ENCODE measurements at regions not wholly inside any gene's neighbourhood (a gene's known extent, or its start where the extent isn't known, plus 50 kb on each side); places are given as distances from the start of the nearest gene placed in this dataset.
"Not testable (repeated sequence)": the region's sequence is repeated elsewhere in the genome, so short reads cannot be mapped to it uniquely, and the experiment has no call there.

- no peak for DNase-seq
- Histone ChIP-seq H3K4me3 (replicated peaks in 1 of 3) (no peak overlapping the region), H3K27ac (peak overlapping the region in 1 of 3 donors; percentile 97), H3K36me3 (no peaks in the 10 kb centered on the region), H3K9me3 (no peaks in the 10 kb centered on the region), H3K27me3 (no peaks in the 10 kb centered on the region), H3K4me1 (peaks cover 19 to 24% of the 10 kb centered on the region in 2 donors)
- TF ChIP-seq, protein P1, sequence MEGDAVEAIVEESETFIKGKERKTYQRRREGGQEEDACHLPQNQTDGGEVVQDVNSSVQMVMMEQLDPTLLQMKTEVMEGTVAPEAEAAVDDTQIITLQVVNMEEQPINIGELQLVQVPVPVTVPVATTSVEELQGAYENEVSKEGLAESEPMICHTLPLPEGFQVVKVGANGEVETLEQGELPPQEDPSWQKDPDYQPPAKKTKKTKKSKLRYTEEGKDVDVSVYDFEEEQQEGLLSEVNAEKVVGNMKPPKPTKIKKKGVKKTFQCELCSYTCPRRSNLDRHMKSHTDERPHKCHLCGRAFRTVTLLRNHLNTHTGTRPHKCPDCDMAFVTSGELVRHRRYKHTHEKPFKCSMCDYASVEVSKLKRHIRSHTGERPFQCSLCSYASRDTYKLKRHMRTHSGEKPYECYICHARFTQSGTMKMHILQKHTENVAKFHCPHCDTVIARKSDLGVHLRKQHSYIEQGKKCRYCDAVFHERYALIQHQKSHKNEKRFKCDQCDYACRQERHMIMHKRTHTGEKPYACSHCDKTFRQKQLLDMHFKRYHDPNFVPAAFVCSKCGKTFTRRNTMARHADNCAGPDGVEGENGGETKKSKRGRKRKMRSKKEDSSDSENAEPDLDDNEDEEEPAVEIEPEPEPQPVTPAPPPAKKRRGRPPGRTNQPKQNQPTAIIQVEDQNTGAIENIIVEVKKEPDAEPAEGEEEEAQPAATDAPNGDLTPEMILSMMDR (IDR thresholded peaks at IDR 0.05), result no peak
- intact Hi-C loops (cut with DNase I), result no loop called here
- WGBS, 2 donors, result 48 to 65% methylated on average over 1 of the region's 1 CpG
These were observed 56.5 kb upstream of the PAPSS2 start for GRCh38 chr10:87603196-87603595.

DNA sequence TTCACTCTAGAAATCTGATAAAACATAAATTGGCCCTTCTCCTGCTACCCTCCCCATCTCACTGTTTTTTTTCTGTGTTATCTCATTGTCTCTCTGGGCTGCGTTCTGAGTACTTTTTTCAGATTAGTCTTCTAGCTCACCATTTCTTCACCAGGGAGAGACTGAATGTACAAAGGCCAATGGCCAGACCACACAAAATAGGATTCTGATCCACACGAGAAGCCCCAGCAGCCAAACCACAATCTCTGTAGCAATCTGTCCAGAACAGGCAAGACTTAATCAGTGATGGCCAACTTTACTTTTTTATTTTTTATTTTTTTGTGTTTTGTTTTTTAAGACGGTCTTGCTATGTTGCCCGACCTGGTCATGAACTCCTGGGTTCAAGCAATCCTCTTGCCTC, 55.9 kb upstream of the PAPSS2 start:
- 81 to 92% methylated on average over 4 of the region's 4 CpGs for WGBS, 2 donors
- no peak for DNase-seq
- Histone ChIP-seq H3K27me3 (no peaks in the 10 kb centered on the region), H3K36me3 (no peaks in the 10 kb centered on the region), H3K4me3 (replicated peaks in 1 of 3) (no peak overlapping the region), H3K4me1 (peaks cover 19 to 24% of the 10 kb centered on the region in 2 donors), H3K9me3 (no peaks in the 10 kb centered on the region), H3K27ac (peak overlapping the region in 1 of 3 donors; percentile 97)
- TF ChIP-seq, protein P1 (IDR thresholded peaks at IDR 0.05), result no peak
- TF ChIP-seq POLR2A (IDR thresholded peaks at IDR 0.05), result no peak
- intact Hi-C loops (cut with DNase I), result no loop called here

GRCh38 chr10:87605628-87606251, 53.9 kb upstream of the PAPSS2 start:
- TF ChIP-seq, protein P1 (IDR thresholded peaks at IDR 0.05), result peak in 1 of 6 experiments; percentile 24
- TF ChIP-seq POLR2A (IDR thresholded peaks at IDR 0.05), result peak in 1 of 2 donors; percentile 5
- Histone ChIP-seq H3K4me1 (peaks cover 19 to 24% of the 10 kb centered on the region in 2 donors), H3K9me3 (no peaks in the 10 kb centered on the region), H3K4me3 (replicated peaks in 1 of 3) (no peak overlapping the region), H3K36me3 (no peaks in the 10 kb centered on the region), H3K27me3 (no peaks in the 10 kb centered on the region), H3K27ac (peak overlapping the region; percentile 88 to 97 (median 91))
- peak; percentile 78 to 79 for DNase-seq
- 32 to 41% methylated on average over 4 of the region's 4 CpGs for WGBS, 2 donors
- intact Hi-C loops (cut with DNase I), result no loop called here

- Histone ChIP-seq H3K9me3 (no peaks in the 10 kb centered on the region), H3K27me3 (no peaks in the 10 kb centered on the region), H3K4me3 (replicated peaks in 1 of 3) (no peak overlapping the region), H3K27ac (peak overlapping the region in 1 of 3 donors; percentile 34), H3K36me3 (no peaks in the 10 kb centered on the region), H3K4me1 (peaks cover 19 to 24% of the 10 kb centered on the region in 2 donors)
- intact Hi-C loops (cut with DNase I), result no loop called here
- TF ChIP-seq, protein P1 (IDR thresholded peaks at IDR 0.05), result no peak
- TF ChIP-seq POLR2A (IDR thresholded peaks at IDR 0.05), result no peak
- WGBS, 2 donors, result 82 to 88% methylated on average over 4 of the region's 4 CpGs
- no peak for DNase-seq
These were observed 50.9 kb upstream of the PAPSS2 start for GRCh38 chr10:87608756-87609155.

- H3K9me3 ChIP-seq; H3K27ac ChIP-seq; intact Hi-C loops (cut with DNase I); H3K36me3 ChIP-seq; H3K4me3 ChIP-seq (replicated peaks in 1 of 3); H3K27me3 ChIP-seq; DNase-seq: not testable (repeated sequence)
- peaks cover 19 to 23% of the 10 kb centered on the region in 2 donors for H3K4me1 ChIP-seq
- 80 to 95% methylated on average over 3 of the region's 3 CpGs for WGBS, 2 donors
These were observed 50.1 kb upstream of the PAPSS2 start for GRCh38 chr10:87609563-87609962.
